ENCODE measurements at regions not wholly inside any gene's neighbourhood (a gene's known extent, or its start where the extent isn't known, plus 50 kb on each side); places are given as distances from the start of the nearest gene placed in this dataset.
"Not testable (repeated sequence)": the region's sequence is repeated elsewhere in the genome, so short reads cannot be mapped to it uniquely, and the experiment has no call there.

- DNase-seq = no peak
Observed at GRCh38 chr9:119712325-119712724, 343.1 kb upstream of the BRINP1 start.

- DNase-seq = no peak
Observed at GRCh38 chr9:119709431-119709830, 340.2 kb upstream of the BRINP1 start.

DNA sequence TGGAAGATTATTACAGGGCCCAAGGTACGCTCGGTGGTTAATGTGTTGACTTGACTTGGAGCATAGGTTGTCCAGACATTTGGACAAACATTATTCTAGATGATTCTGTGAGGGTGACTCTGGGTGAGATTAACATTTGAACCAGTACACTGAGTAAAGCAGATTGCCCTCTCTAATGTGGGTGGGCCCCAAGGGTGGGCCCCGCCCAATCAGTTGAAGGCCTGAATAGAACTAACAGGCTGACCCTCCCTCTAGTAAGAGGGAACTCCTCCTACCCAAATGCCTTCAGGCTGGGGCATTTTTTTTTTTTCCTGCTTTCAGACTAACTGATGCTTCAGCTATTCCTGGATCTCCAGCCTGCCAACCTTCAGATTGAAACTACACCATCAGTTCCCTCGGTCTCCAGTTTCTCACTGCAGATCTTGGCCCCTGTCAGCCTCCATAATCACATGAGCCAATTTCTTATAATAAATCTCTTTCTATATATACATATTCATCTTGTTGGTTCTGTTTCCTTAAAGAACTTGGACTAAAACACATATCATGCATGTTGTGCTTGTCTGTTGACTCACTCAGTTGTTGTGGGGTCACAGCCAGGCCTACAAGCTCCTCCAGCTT is 338.1 kb upstream of the BRINP1 start:
- no peak for DNase-seq

DNA sequence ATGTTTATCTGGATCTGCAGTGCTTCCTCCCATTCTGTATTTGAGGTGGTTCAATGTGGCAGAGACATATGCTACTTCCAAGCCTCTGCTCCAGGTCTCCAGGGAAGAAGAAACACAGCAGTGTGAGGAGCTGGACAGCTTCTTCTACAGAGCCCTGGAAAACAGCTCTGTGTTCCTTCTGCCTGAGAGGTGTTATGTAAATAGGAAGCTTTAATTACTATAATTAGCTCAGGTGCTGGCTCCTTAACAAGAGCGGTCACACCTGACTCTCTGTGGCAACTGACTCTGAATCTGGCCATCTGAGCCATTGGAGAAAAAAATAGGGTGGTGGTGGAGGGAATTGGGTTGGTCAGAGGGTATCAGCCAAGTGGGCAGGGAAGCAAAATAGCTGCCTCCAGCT is 332.4 kb upstream of the BRINP1 start:
- no peak for DNase-seq

DNA sequence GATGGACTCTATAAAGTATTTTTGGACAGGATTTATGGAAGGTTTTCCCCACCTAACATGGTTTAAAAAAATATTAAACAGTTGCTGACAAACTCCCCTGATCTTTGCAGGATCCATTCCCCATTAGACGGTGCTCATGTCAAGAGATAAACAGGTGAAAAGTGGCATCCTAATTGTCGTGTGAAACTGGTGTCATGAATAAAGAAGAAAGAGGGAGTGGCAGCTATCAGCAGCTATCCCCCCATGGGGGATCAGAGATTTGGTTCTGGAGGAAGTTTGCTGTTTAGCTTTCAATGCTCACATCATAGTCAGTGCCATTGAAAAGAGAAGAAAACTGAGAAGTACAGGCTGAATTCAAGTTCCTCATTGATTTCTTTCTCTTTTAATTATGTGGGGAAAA is 329.3 kb upstream of the BRINP1 start:
- DNase-seq = no peak

- no peak for DNase-seq
Observed at GRCh38 chr9:119697996-119698395, 328.8 kb upstream of the BRINP1 start.

GRCh38 chr9:119689879-119690278 is 320.6 kb upstream of the BRINP1 start:
- no peak for DNase-seq

- DNase-seq = no peak
Observed at GRCh38 chr9:119688547-119688946, 319.3 kb upstream of the BRINP1 start.

DNA sequence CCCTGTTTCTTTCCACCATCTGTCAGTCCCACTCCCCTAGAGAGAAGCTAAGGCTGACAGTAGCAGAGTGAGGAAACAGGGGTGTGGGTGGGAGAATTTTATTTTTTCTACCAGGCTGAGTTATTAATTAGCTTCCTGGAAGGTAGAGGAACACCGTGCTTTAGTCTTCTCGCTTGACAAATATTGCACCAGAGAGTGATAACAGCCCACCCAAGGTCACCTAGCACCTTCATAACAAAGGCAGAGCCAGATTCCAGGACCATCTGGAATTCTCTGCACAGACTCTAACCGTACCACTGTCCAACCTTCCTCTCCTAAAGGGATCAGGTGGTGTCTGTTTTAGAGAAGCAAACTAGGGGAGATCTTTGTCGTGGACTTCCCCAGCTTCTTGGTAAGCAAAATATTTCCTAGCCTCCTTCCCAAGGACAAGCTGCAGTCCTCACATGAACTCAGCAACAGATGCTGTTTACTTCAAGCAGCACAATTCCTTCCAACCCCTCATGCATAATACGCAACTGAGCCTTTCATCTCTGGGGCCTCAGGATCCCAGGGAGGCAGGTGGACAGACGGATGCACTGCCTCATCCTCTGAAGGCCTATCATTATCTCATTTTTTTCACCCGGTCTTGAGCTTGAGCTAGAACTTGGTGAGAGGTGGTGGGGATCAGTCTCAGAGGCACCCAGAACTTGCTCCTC is 308.7 kb upstream of the BRINP1 start:
- peak; percentile 64 for DNase-seq

GRCh38 chr9:119675951-119676350 is 306.7 kb upstream of the BRINP1 start:
- DNase-seq = no peak

DNA sequence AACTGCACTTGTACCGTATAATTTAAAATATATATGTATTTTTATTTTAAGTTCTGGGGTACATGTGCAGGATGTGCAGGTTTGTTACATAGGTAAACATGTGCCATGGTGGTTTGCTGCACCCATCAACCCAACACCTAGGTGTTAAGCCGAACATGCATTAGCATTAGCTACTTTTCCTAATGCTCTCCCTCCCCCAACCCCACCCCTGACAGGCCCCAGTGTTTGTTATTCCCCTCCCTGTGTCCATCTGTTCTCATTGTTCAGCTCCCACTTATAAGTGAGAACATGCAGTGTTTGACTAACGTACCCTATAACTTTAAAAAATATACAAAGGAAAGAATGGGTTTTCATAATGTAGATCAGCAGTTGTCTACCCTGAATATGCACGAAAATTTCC is 303.5 kb upstream of the BRINP1 start:
- DNase-seq = not testable (repeated sequence)

GRCh38 chr9:119667916-119668315 is 298.7 kb upstream of the BRINP1 start:
- no peak for DNase-seq

DNA sequence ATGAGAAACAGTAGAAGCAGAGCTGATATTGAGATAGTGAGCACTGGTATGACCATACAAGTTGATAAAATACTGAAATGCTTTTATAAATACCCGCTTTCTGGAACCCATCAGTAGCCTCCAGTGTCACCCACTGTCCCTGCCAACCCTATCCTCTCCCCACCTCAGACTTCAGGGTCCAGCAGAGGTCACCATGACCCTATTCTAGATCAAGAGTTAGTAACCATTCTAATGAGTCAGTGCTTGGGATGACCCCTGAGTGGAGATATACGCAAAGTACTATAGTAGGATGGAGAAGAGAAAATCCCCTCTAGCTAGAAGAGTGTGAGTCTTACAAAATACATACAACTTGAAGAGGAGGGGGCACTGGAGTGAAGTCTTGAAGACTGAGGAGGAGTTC is 297.9 kb upstream of the BRINP1 start:
- no peak for DNase-seq

- DNase-seq = no peak
Observed at GRCh38 chr9:119662329-119662728, 293.1 kb upstream of the BRINP1 start.

DNA sequence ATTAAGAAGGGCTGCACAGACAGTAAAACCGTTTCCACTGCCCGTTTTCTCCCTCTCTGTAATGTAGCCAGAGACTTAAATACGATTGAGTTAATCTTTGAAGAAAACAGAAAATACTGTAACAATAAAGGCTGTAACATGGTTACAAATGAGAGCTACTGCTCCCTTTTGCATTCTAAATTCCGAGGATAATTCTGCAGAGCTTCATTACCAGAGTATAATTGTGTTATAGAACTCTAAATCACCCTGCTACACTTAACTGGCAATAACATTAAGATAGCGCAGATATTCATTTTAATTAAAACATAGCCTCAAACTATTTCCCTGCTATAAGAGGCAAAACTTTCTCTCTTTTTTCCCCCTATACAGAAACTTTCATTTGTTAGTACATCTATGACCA is 283.7 kb upstream of the BRINP1 start:
- no peak for DNase-seq

- DNase-seq = no peak
Observed at GRCh38 chr9:119649205-119649604, 280.0 kb upstream of the BRINP1 start.

DNA sequence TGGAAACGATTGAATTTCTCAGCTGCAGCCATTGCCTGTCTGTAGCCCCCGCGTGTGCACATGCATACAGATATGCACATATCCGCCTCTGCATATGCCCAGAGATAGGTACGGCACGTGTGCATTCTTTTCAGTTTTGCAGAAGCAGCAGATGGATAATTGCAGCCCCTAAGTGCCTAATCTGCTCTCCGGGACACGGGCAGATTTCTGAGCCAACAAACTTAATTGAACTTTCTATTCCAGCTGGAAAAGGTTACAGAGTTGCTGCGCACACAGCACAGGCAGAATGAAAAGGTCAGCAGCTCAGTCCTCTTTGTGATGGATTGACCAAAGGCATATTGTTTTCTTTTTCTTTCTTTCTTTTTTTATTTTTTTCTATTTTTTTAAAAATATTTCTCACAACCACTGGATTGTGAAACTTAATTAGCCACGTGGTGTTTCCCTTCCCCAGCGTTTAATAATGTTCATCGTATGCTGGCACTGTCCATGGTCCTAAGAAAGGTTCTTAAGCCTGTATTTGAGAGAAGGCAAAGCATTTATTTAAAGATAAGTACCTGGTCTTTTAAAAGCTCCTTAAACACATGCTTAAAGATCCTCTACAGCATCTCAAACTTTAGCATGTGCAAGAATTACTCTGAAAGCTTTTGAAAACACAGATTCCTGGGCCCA is 270.2 kb upstream of the BRINP1 start:
- peak; percentile 61 for DNase-seq

DNA sequence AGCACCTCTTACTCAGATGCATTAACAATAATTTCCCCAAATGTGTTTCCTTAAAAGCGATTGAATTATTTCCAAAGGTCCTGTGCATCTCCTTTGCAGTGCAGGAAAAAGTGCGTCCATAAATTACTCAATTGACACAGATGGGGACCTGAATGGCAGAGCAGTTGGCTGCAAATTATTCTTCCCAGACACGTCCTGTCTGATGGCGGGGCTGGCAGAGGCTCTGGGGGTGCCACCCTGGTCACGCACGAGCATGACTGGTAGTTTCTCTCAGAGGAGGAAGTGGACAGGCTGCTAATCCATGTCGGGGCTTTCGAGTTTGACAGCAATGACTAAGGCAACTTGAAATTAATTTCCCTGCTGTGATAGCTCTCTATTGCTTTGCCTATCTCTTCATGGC is 264.8 kb upstream of the BRINP1 start:
- DNase-seq = no peak

- DNase-seq = no peak
Observed at GRCh38 chr9:119611565-119611964, 242.3 kb upstream of the BRINP1 start.

DNA sequence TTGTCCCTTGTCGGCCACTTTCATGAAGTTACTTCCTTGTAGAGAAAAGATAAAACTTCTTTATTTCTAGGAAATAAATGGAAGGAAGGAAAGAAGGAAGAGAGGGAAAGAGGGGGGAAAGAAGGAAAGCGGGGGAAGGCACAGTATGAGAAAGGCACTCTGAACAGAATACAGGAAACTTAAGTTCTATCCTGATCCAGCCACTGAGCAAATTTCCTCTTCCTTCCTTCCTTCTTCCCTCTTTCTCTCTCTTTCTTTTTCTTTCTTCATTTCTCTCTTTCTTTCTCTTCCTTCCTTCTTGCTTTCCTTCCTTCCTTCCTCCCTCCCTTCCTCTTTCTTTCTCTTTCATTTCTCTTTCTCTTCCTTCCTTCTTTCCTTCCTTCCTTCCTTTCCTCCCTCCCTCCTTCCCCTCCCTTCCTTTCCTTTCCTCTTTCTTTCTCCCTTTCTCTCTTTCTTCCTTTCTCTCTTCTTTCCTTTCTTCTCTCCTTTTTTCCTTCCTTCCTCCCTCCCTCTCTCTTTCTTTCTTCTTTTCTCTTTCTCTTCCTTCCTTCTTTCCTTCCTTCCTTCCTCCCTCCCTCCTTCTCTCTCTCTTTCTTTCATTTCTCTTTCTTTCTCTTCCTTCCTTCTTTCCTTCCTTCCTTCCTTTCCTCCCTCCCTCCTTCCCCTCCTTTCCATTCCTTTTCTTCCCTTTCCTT is 240.2 kb upstream of the BRINP1 start:
- no peak for DNase-seq

- no peak for DNase-seq
Observed at GRCh38 chr9:119601632-119602031, 232.4 kb upstream of the BRINP1 start.

GRCh38 chr9:119597499-119597898 is 228.3 kb upstream of the BRINP1 start:
- DNase-seq = no peak

- no peak for DNase-seq
Observed at GRCh38 chr9:119596703-119597102, 227.5 kb upstream of the BRINP1 start.

All from NCI-H1694 (cell line).